Muscle of arm (tissue), 1 donor: ENCODE measurements at regions not wholly inside any gene's neighbourhood (a gene's known extent, or its start where the extent isn't known, plus 50 kb on each side); places are given as distances from the start of the nearest gene placed in this dataset.
A peak's percentile ranks its signal among the peaks of the same experiment; 100 is the strongest.
"Not testable (repeated sequence)": the region's sequence is repeated elsewhere in the genome, so short reads cannot be mapped to it uniquely, and the experiment has no call there.

ENCODE experiments used
- DNase-seq: peaks from one replicate; pipeline ENCODE4 v3.0.0-alpha.2; 2013

GRCh38 chr4:175033162-175033561 lies 115.0 kb downstream of the ADAM29 start:
- no peak for DNase-seq

- no peak for DNase-seq
Measured at GRCh38 chr4:175034007-175034406, 115.8 kb downstream of the ADAM29 start.

GRCh38 chr4:175034986-175035705 lies 117.0 kb downstream of the ADAM29 start:
- DNase-seq, result no peak

- no peak for DNase-seq
Measured at GRCh38 chr4:175035905-175036304, 117.7 kb downstream of the ADAM29 start.

GRCh38 chr4:175048111-175048784 lies 130.1 kb downstream of the ADAM29 start:
- no peak for DNase-seq

- no peak for DNase-seq
Measured at GRCh38 chr4:175048906-175049305, 130.7 kb downstream of the ADAM29 start.

GRCh38 chr4:175051974-175052373 lies 133.8 kb downstream of the ADAM29 start:
- no peak for DNase-seq

- no peak for DNase-seq
Measured at GRCh38 chr4:175054980-175055379, 136.8 kb downstream of the ADAM29 start.

GRCh38 chr4:175062183-175062592 lies 144.0 kb downstream of the ADAM29 start:
- no peak for DNase-seq

GRCh38 chr4:175065228-175065627 lies 147.1 kb downstream of the ADAM29 start:
- DNase-seq, result no peak

- peak; percentile 27 for DNase-seq
Measured at GRCh38 chr4:175066923-175067627, 148.9 kb downstream of the ADAM29 start.

GRCh38 chr4:175068266-175068665 lies 150.1 kb downstream of the ADAM29 start:
- no peak for DNase-seq

GRCh38 chr4:175070444-175070843 lies 152.3 kb downstream of the ADAM29 start:
- no peak for DNase-seq

- DNase-seq, result no peak
Measured at GRCh38 chr4:175071123-175071522, 153.0 kb downstream of the ADAM29 start.

GRCh38 chr4:175087145-175087544 lies 169.0 kb downstream of the ADAM29 start:
- DNase-seq, result no peak

GRCh38 chr4:175090116-175090515 lies 172.0 kb downstream of the ADAM29 start:
- DNase-seq, result no peak

- DNase-seq, result no peak
Measured at GRCh38 chr4:175091649-175092048, 173.5 kb downstream of the ADAM29 start.

GRCh38 chr4:175092114-175092513 lies 174.0 kb downstream of the ADAM29 start:
- DNase-seq, result no peak

GRCh38 chr4:175093055-175093454 lies 174.9 kb downstream of the ADAM29 start:
- DNase-seq, result not testable (repeated sequence)

- no peak for DNase-seq
Measured at GRCh38 chr4:175103403-175103802, 185.2 kb downstream of the ADAM29 start.

- DNase-seq, result no peak
Measured at GRCh38 chr4:175106301-175106700, 188.1 kb downstream of the ADAM29 start.

- DNase-seq, result no peak
Measured at GRCh38 chr4:175109933-175110332, 191.8 kb downstream of the ADAM29 start.
